ENCODE measurements at regions not wholly inside any gene's neighbourhood (a gene's known extent, or its start where the extent isn't known, plus 50 kb on each side); places are given as distances from the start of the nearest gene placed in this dataset.

DNA sequence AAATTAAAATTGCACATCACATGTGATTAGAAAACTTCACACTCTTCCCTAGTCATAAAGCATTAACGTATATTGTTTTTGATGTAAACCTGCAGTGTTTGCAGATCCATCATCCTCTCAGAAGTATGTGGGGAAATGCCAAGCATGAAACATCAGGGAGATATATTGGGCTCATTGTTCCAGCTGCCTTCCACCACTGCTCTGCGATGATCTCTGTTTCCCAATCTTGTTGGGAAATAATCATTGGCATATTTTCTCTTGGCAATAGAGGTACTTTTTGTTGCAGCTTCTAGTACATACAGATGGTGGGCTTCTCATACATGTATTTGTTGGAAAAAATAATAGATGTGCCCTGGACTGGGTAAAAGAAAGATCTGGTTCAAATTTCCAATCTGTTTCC lies 466.3 kb upstream of the HS3ST1 start:
- Histone ChIP-seq H3K4me3 (no peak overlapping the region), H3K27ac (no peak overlapping the region)
- no peak for TF ChIP-seq CTCF (IDR thresholded peaks at IDR 0.05)
- no peak for DNase-seq (ENCODE audit: low spot score)

GRCh38 chr4:11894221-11894620 lies 465.5 kb upstream of the HS3ST1 start:
- Histone ChIP-seq H3K27ac (no peak overlapping the region), H3K4me3 (no peak overlapping the region)
- no peak for DNase-seq (ENCODE audit: low spot score)
- no peak for TF ChIP-seq CTCF (IDR thresholded peaks at IDR 0.05)

DNA sequence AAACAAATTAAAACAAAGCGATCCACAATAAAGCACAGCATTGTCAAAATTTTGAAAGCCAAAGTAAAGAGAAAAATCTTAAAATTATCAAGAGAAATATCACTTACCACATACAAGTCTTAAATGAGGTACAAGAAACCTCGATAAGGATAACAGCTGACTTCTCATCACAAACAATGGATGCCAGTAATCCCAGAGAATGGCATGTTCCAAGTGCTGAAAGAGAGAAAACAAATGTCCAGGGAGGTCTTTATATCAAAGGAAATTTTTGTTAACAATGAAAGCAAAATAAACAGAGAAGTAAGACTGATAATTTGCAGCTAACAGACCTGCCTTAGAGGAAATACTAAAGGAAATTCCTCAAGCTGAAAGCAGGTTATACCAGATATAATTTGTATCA lies 460.4 kb upstream of the HS3ST1 start:
- no peak for TF ChIP-seq CTCF (IDR thresholded peaks at IDR 0.05)
- Histone ChIP-seq H3K27ac (no peak overlapping the region), H3K4me3 (no peak overlapping the region)
- no peak for DNase-seq (ENCODE audit: low spot score)

DNA sequence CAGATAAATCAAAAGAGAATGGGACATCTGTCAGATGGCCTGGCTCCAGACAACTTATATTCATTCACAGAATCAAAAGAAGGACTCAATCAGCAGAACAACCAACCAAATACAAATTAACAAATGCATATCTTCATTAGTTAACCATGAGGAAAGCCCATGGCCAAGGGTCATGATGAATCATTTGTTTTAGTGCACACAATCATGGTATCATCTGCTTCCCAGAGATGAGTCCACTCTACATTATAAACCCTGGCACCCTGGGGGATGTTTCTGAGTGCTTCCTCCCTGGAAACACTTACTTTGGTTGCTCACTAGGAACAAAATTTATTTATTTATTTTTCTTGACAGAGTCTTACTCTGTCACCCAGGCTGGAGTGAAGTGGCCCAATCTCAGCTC lies 453.3 kb upstream of the HS3ST1 start:
- DNase-seq (ENCODE audit: low spot score), result no peak
- Histone ChIP-seq H3K27ac (no peak overlapping the region), H3K4me3 (no peak overlapping the region)
- TF ChIP-seq CTCF (IDR thresholded peaks at IDR 0.05), result no peak

DNA sequence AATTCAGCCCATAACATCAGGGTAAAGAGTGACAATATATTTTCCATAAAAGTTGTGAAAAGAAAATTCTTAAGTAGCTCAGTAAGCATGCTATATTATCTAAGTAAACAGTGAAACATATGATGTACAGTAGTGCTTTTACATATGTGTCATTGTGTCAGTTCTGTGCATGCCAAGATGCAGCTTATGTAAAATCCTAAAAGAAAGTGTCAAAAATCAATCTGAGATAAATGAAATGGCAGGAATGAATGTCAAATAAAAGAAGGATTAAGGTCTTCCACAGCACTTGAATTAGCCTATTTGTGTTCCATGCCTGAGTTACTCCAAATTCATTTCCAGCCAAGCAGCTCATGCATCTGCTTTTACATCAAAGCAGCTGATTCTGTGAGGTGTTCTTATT lies 452.7 kb upstream of the HS3ST1 start:
- Histone ChIP-seq H3K4me3 (no peak overlapping the region), H3K27ac (no peak overlapping the region)
- no peak for TF ChIP-seq CTCF (IDR thresholded peaks at IDR 0.05)
- no peak for DNase-seq (ENCODE audit: low spot score)

- Histone ChIP-seq H3K27ac (no peak overlapping the region), H3K4me3 (no peak overlapping the region)
- DNase-seq (ENCODE audit: low spot score), result no peak
- no peak for TF ChIP-seq CTCF (IDR thresholded peaks at IDR 0.05)
Measured at GRCh38 chr4:11878241-11878640, 449.5 kb upstream of the HS3ST1 start.

DNA sequence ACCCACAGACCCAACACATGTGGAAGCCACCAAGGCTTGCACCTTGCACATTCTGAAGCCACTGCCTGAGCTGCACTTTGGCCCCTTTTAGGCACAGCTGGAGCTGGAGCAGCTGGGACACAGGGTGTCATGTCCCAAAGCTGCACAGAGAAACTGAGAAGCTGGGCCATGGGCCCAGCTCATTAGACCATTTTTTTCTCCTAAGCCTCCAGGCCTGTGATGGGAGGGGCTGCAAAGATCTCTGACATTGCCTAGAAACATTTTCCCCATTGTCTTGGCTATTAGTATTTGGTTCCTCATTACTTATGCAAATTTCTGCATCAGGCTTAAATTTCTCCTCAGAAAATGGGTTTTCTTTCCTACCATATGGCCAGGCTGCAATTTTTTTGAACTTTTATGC lies 447.4 kb upstream of the HS3ST1 start:
- H3K27ac ChIP-seq, result no peak overlapping the region
- no peak overlapping the region for H3K4me3 ChIP-seq
- DNase-seq (ENCODE audit: low spot score), result no peak
- no peak for TF ChIP-seq CTCF (IDR thresholded peaks at IDR 0.05)
